Spleen (tissue), 11 donors: ENCODE measurements at regions not wholly inside any gene's neighbourhood (a gene's known extent, or its start where the extent isn't known, plus 50 kb on each side); places are given as distances from the start of the nearest gene placed in this dataset.
"Not testable (repeated sequence)": the region's sequence is repeated elsewhere in the genome, so short reads cannot be mapped to it uniquely, and the experiment has no call there.

Source experiments
- DNase-seq: peaks from one replicate; pipeline ENCODE4 v3.0.0-alpha.2; 2020
- H3K27ac ChIP-seq, 8 donors: fragments of 200-600 bp; sonication (generic) in 7 of 8; 1 replicate in 4 of 8; 2 replicates in 4 of 8; pipeline versions ENCODE4 v1.5.0 to v1.8.0; 2016 to 2021; ENCODE audit warnings: inconsistent platforms in 4 of 8, mild to moderate bottlenecking in 4 of 8, moderate library complexity in 1 of 8
- H3K27me3 ChIP-seq, 7 donors: fragments of 200-600 bp; sonication (generic) in 6 of 7; replicated peaks in 1 of 7; 1 replicate in 4 of 7; 2 replicates in 3 of 7; pipeline versions ENCODE4 v1.5.0 to v1.8.0; 2016 to 2021; ENCODE audit warnings: inconsistent platforms in 3 of 7, mild to moderate bottlenecking in 1 of 7
- H3K36me3 ChIP-seq, 6 donors: fragments of 200-600 bp; sonication (generic) in 5 of 6; 1 replicate in 4 of 6; 2 replicates in 2 of 6; pipeline versions ENCODE4 v1.5.0 to v1.8.0; 2016 to 2021; ENCODE audit warnings: inconsistent platforms in 2 of 6
- H3K4me1 ChIP-seq, 6 donors: fragments of 200-600 bp; sonication (generic) in 5 of 6; 1 replicate in 3 of 6; 2 replicates in 3 of 6; pipeline versions ENCODE4 v1.5.0 to v1.8.0; 2016 to 2021; ENCODE audit warnings: inconsistent platforms in 3 of 6
- H3K4me3 ChIP-seq, 8 donors: fragments of 200-600 bp; sonication (generic) in 7 of 8; 1 replicate in 4 of 8; 2 replicates in 4 of 8; pipeline versions ENCODE4 v1.5.0 to v1.8.0; 2016 to 2021; ENCODE audit warnings: inconsistent platforms in 4 of 8, mild to moderate bottlenecking in 4 of 8, moderate library complexity in 2 of 8
- H3K9me3 ChIP-seq, 8 donors: fragments of 200-600 bp; sonication (generic) in 7 of 8; 1 replicate in 4 of 8; 2 replicates in 4 of 8; pipeline versions ENCODE4 v1.5.0 to v1.8.0; 2016 to 2021; ENCODE audit warnings: inconsistent platforms in 4 of 8
- POLR2A ChIP-seq, 3 donors: fragments of 450-650 bp; IDR thresholded peaks; one replicate each; pipeline ENCODE4 v1.5.1; 2017; ENCODE audit warnings: antibody characterized with exemption in 3 of 3, mild to moderate bottlenecking in 1 of 3
- POLR2AphosphoS5 ChIP-seq, 3 donors: sonication (generic); formaldehyde crosslinking; IDR thresholded peaks; one replicate each; pipeline ENCODE4 v1.5.1; 2017; ENCODE audit warnings: antibody characterized with exemption in 3 of 3
- WGBS, 5 donors: extraction: QIAGEN DNeasy Blood & Tissue Kit in 3 of 5; methylation state at CpG; one replicate each; pipeline versions ENCODE4 v1.1.5 to v1.1.7; 2013 to 2018; 5-methylcytosine and 5-hydroxymethylcytosine counted together
- intact Hi-C: fragments of 100-400 bp; cut with DNase I; formaldehyde crosslinking; loops from one replicate; pipeline ENCODE4 v1.15.0; 2023; ENCODE audit warnings: low total_unique reads
- TF ChIP-seq, protein P1 (sequence below), 11 experiments: fragments of 200-600 bp in 7 of 11; fragments of 450-650 bp in 4 of 11; sonication (generic) in 4 of 11; IDR thresholded peaks in 8 of 11; conservative IDR thresholded peaks in 3 of 11; 1 replicate in 7 of 11; 2 replicates in 4 of 11; pipeline versions ENCODE4 v1.4.0 to v1.8.0; 2016 to 2021; ENCODE audit warnings: antibody characterized with exemption in 11 of 11, inconsistent platforms in 4 of 11, mild to moderate bottlenecking in 1 of 11
- donor health status: healthy with polysubstance abuse.
- donor health status: DM: no; HTN: no; CAD: no; lungs with moderate emphysema.
- donor health status: DM: no; HTN: no; CAD: no.
- donor health status: Bipolar disorder and iron deficiency.
- donor health status: healthy.
- donor health status: DM: no; HTN: no; CAD: no.
- donor health status: DM: yes; HTN: yes; CAD: no.

DNA sequence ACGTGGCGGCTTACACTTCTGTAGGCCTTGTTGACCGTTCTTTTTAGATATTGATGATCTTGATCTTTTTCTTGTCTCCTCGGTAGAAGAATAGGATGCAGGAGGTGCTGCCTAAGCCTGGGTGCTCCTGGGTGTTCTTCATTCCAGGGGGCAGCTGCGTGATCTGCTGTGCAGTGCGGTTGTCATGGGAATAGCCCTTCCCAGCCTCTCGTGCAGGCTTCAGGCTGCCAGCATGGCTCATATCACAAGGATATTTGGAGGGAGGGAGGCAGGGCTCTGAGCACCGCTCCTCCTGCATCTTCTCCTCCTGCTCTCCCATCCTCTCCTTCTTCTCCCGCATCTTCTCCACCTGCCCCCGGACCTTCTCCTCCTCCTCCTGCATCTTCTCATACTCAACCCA, 96.2 kb upstream of the ADCY2 start:
- DNase-seq, H3K27ac ChIP-seq, H3K36me3 ChIP-seq, H3K4me1 ChIP-seq, intact Hi-C loops, H3K4me3 ChIP-seq, H3K27me3 ChIP-seq, H3K9me3 ChIP-seq: not testable (repeated sequence)
- 84 to 93% (median 92%) methylated on average over 10 of the region's 10 CpGs for WGBS, 5 donors

DNA sequence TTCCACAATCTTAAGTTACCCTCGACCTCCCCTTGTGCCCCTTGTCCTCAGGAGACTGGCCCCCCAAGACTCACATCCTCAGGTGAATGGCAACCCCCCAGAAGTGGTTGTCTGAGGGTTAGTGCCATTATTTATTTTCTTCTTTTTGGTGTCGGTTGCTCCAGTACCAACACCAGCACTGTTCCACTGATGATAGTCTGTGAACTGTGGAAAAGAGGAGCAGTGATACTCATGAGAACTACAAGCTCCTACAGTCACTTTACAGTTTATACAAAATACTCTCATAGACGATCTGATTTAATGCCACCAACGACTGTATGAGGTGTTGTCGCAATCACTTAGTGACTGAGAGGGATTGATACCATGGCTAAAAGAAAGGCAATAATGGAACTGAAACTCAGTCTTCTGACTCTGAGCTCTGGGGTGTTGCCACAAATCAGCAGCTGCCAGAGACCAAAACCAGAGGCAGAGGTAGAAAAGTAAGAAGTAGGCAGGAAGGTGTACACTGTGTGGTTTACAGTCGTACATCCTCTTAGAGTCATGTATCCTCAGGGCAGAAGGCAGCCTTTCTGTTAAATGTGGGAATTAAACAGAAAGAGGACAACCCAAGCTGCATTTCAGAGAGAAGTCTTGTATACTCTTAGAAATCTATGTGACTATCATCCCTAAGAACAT, 90.8 kb upstream of the ADCY2 start:
- DNase-seq, intact Hi-C loops, H3K9me3 ChIP-seq, H3K36me3 ChIP-seq, H3K4me1 ChIP-seq, H3K27me3 ChIP-seq, H3K27ac ChIP-seq, H3K4me3 ChIP-seq: not testable (repeated sequence)
- WGBS, 5 donors, result 71 to 77% (median 72%) methylated on average over 6 of the region's 6 CpGs

- H3K9me3 ChIP-seq, intact Hi-C loops, DNase-seq, H3K27ac ChIP-seq, H3K4me3 ChIP-seq, H3K27me3 ChIP-seq, H3K36me3 ChIP-seq, H3K4me1 ChIP-seq: not testable (repeated sequence)
- 84 to 94% (median 92%) methylated on average over 10 of the region's 10 CpGs for WGBS, 5 donors
Observed at GRCh38 chr5:7306556-7306955, 89.4 kb upstream of the ADCY2 start.

- H3K4me3 ChIP-seq, DNase-seq, H3K27ac ChIP-seq, H3K4me1 ChIP-seq, H3K36me3 ChIP-seq, intact Hi-C loops, H3K27me3 ChIP-seq, H3K9me3 ChIP-seq: not testable (repeated sequence)
- WGBS, 5 donors, result 85 to 94% (median 88%) methylated on average over 5 to 6 of the region's 6 CpGs
Observed at GRCh38 chr5:7307709-7308108, 88.2 kb upstream of the ADCY2 start.

DNA sequence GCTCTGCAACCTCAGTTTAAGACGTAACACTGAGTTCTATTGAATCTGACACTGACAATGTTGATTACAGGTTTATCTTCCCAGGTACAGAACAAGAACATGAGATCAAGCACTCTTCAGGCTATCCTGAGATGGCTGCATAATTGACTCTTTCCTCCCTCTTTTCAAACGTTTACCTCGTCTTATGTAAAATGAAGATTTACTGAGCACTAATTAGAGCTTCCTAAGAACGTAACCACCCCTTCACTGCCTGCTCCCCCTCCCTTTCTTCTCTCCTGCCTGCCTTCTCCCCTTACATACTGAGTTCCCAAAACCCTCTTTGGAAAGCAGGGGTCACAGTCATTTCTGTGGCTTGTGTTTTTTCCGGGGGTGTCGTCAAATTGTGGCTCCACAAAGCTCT, 86.2 kb upstream of the ADCY2 start:
- H3K4me3 ChIP-seq, H3K36me3 ChIP-seq, H3K27me3 ChIP-seq, H3K4me1 ChIP-seq, intact Hi-C loops, H3K27ac ChIP-seq, H3K9me3 ChIP-seq, DNase-seq: not testable (repeated sequence)
- WGBS, 5 donors, result 38 to 46% (median 41%) methylated on average over 6 of the region's 6 CpGs

- WGBS, 5 donors, result 78 to 86% (median 83%) methylated on average over 4 of the region's 4 CpGs
- not testable (repeated sequence) for H3K27me3 ChIP-seq
Observed at GRCh38 chr5:7310656-7311055, 85.3 kb upstream of the ADCY2 start.

DNA sequence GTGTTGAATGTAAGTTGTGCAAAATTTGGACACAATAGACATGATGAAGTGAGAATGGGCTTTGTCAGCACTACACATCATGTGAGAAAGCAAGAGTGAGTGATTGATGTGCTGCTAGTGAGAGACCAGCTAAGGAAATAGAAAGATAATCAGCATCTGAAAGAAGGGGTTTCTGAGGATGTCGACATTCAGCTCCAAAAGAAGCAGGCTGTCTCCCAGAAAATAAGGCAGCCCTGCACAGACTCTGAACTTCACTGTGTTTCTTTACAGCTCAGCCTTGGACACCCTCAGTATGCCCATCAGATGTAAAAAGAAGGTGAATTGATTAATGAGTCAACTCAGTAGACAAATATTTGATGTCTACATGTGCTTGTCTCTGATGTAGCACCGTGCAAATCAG, 80.8 kb upstream of the ADCY2 start:
- intact Hi-C loops, result no loop called here
- WGBS, 5 donors, result 41 to 81% (median 68%) methylated on average over 2 of the region's 2 CpGs
- no peak for TF ChIP-seq POLR2A (IDR thresholded peaks at IDR 0.05)
- TF ChIP-seq, protein P1, sequence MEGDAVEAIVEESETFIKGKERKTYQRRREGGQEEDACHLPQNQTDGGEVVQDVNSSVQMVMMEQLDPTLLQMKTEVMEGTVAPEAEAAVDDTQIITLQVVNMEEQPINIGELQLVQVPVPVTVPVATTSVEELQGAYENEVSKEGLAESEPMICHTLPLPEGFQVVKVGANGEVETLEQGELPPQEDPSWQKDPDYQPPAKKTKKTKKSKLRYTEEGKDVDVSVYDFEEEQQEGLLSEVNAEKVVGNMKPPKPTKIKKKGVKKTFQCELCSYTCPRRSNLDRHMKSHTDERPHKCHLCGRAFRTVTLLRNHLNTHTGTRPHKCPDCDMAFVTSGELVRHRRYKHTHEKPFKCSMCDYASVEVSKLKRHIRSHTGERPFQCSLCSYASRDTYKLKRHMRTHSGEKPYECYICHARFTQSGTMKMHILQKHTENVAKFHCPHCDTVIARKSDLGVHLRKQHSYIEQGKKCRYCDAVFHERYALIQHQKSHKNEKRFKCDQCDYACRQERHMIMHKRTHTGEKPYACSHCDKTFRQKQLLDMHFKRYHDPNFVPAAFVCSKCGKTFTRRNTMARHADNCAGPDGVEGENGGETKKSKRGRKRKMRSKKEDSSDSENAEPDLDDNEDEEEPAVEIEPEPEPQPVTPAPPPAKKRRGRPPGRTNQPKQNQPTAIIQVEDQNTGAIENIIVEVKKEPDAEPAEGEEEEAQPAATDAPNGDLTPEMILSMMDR (IDR thresholded peaks at IDR 0.05 in 8 of 11, conservative IDR thresholded peaks at IDR 0.05 in 3 of 11), result no peak
- no peak for TF ChIP-seq POLR2AphosphoS5 (IDR thresholded peaks at IDR 0.05)
- Histone ChIP-seq H3K27me3 (no peaks in the 10 kb centered on the region), H3K4me1 (no peaks in the 10 kb centered on the region), H3K9me3 (no peaks in the 10 kb centered on the region), H3K36me3 (no peaks in the 10 kb centered on the region), H3K4me3 (no peak overlapping the region), H3K27ac (no peak overlapping the region)
- DNase-seq, result no peak

More at GRCh38 chr5:7310656-7311055, 85.3 kb upstream of the ADCY2 start:
- H3K4me3 ChIP-seq, H3K27ac ChIP-seq, H3K36me3 ChIP-seq, H3K4me1 ChIP-seq, H3K9me3 ChIP-seq, DNase-seq, intact Hi-C loops: not testable (repeated sequence)
